Retinal pigment epithelial cell (primary cell): ENCODE measurements at regions not wholly inside any gene's neighbourhood (a gene's known extent, or its start where the extent isn't known, plus 50 kb on each side); places are given as distances from the start of the nearest gene placed in this dataset.
A peak's percentile ranks its signal among the peaks of the same experiment; 100 is the strongest.

Source experiments
- DNase-seq: peaks from one replicate; pipeline ENCODE4 v3.0.0-alpha.2; 2010; ENCODE audit warnings: low read depth
- H3K4me3 ChIP-seq: 2 replicates; pipeline ENCODE4 v1.5.1; 2011; ENCODE audit warnings: mild to moderate bottlenecking, low read length, control low read depth, moderate library complexity
- CTCF ChIP-seq: conservative IDR thresholded peaks from 2 replicates; pipeline ENCODE4 v1.5.1; 2011; ENCODE audit warnings: low read depth, low read length, control low read depth, inconsistent platforms

- TF ChIP-seq CTCF = no peak
- H3K4me3 ChIP-seq = no peak overlapping the region
- no peak for DNase-seq
Measured at GRCh38 chr3:98990657-98991056, 89.2 kb upstream of the DCBLD2 start.

GRCh38 chr3:98986073-98986472 is 84.6 kb upstream of the DCBLD2 start:
- TF ChIP-seq CTCF = no peak
- peak overlapping the region; percentile 21 for H3K4me3 ChIP-seq
- peak; percentile 99 for DNase-seq

- peak overlapping the region; percentile 21 for H3K4me3 ChIP-seq
- TF ChIP-seq CTCF = no peak
- DNase-seq = peak; percentile 39
Measured at GRCh38 chr3:98985431-98985830, 83.9 kb upstream of the DCBLD2 start.

DNA sequence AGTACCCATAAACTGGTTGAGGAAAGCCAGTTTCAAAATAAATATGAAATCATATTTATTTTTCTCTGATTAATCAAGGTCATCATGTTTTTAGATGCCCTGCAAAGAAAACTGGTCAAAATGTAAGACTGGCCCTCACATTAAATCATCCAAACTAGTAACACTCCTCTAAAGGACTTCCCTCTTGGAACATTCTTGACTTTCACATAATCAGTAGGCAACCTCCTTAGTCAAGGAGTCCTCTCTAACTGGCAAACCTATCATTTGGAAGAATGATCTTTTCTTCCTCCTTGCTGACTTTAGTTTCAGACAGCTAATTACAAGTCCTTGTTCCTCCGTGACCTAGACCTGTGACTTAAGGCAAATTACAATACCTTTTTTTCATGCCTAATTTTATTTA is 82.5 kb upstream of the DCBLD2 start:
- TF ChIP-seq CTCF = no peak
- H3K4me3 ChIP-seq = no peak overlapping the region
- DNase-seq = no peak

GRCh38 chr3:98982351-98982750 is 80.9 kb upstream of the DCBLD2 start:
- DNase-seq = no peak
- no peak for TF ChIP-seq CTCF
- peak overlapping the region; percentile 8 for H3K4me3 ChIP-seq

- no peak for DNase-seq
- TF ChIP-seq CTCF = no peak
- H3K4me3 ChIP-seq = no peak overlapping the region
Measured at GRCh38 chr3:98980915-98981596, 79.6 kb upstream of the DCBLD2 start.

GRCh38 chr3:98979296-98979695 is 77.8 kb upstream of the DCBLD2 start:
- no peak overlapping the region for H3K4me3 ChIP-seq
- DNase-seq = no peak
- no peak for TF ChIP-seq CTCF
